Esophagus muscularis mucosa (tissue), 4 donors: ENCODE measurements at regions not wholly inside any gene's neighbourhood (a gene's known extent, or its start where the extent isn't known, plus 50 kb on each side); places are given as distances from the start of the nearest gene placed in this dataset.

Experiments
- EP300 ChIP-seq: sonication (generic); formaldehyde crosslinking; IDR thresholded peaks from one replicate; pipeline ENCODE4 v1.6.1; 2017; ENCODE audit warnings: antibody characterized with exemption
- POLR2A ChIP-seq: fragments of 450-650 bp; IDR thresholded peaks from one replicate; pipeline ENCODE4 v1.6.1; 2017; ENCODE audit warnings: antibody characterized with exemption, moderate library complexity, mild to moderate bottlenecking, low read depth
- POLR2AphosphoS5 ChIP-seq, 2 donors: sonication (generic); formaldehyde crosslinking; IDR thresholded peaks; one replicate each; pipeline ENCODE4 v1.6.1; 2017; ENCODE audit warnings: antibody characterized with exemption in 2 of 2
- TF ChIP-seq, protein P1 (sequence below), 3 experiments: fragments of 200-600 bp in 2 of 3; fragments of 450-650 bp in 1 of 3; sonication (generic) in 2 of 3; IDR thresholded peaks; one replicate each; pipeline ENCODE4 v1.5.1; 2017 to 2019; ENCODE audit warnings: antibody characterized with exemption in 3 of 3, mild to moderate bottlenecking in 2 of 3, moderate library complexity in 1 of 3

DNA sequence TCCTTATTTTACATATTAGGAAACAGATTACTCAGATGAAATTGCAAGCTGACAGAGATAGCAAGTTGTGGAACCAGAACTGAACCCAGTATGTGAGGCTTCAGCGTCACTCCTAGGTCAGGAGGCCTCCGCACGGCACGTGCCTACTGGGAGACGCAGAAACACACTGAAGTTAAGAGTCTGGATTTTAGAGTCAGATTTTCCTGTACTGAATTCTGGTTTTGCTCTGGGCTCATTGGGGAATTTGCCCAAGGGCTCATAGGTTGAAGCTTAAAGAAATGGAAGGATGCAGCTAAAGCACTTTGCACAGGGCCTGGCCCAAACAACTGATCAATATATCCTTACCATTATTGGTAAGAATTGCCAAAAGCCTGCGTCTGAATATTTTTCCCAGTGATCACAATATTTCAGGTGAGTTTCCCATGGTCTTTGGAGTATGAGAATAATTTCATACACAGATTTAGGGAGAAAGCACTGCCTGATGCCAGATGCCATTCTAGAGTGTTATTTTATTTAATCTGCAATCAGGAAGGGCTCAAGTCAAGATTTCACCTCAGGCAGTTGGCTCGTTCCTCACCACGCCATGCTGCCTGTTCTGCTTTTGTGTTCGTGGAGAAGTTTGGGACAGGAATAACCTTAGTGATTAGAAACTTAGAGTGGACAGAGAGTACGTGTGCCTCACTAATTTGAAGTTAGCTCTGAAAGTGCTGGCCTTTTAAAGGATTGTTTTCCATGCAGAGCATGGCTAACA lies 331.9 kb downstream of the MYCN start:
- no peak for TF ChIP-seq POLR2AphosphoS5 (IDR thresholded peaks at IDR 0.05)
- TF ChIP-seq, protein P1, sequence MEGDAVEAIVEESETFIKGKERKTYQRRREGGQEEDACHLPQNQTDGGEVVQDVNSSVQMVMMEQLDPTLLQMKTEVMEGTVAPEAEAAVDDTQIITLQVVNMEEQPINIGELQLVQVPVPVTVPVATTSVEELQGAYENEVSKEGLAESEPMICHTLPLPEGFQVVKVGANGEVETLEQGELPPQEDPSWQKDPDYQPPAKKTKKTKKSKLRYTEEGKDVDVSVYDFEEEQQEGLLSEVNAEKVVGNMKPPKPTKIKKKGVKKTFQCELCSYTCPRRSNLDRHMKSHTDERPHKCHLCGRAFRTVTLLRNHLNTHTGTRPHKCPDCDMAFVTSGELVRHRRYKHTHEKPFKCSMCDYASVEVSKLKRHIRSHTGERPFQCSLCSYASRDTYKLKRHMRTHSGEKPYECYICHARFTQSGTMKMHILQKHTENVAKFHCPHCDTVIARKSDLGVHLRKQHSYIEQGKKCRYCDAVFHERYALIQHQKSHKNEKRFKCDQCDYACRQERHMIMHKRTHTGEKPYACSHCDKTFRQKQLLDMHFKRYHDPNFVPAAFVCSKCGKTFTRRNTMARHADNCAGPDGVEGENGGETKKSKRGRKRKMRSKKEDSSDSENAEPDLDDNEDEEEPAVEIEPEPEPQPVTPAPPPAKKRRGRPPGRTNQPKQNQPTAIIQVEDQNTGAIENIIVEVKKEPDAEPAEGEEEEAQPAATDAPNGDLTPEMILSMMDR (IDR thresholded peaks at IDR 0.05): no peak
- TF ChIP-seq EP300: no peak
- no peak for TF ChIP-seq POLR2A
